NCI-H1417 treated with DMSO at 0.1 percent for 48 hours (cell line): ENCODE measurements at regions not wholly inside any gene's neighbourhood (a gene's known extent, or its start where the extent isn't known, plus 50 kb on each side); places are given as distances from the start of the nearest gene placed in this dataset.

Source experiments
- DNase-seq: peaks from one replicate; lab custom pipeline; 2025; lab: John Stamatoyannopoulos, UW

- DNase-seq = no peak
These were observed 635.4 kb upstream of the ARGLU1 start for GRCh38 chr13:107203146-107203847.

GRCh38 chr13:107202371-107203023 lies 634.6 kb upstream of the ARGLU1 start:
- no peak for DNase-seq

GRCh38 chr13:107200491-107200890 lies 632.6 kb upstream of the ARGLU1 start:
- DNase-seq = no peak

- DNase-seq = peak; percentile 87
These were observed 624.4 kb upstream of the ARGLU1 start for GRCh38 chr13:107192289-107192688.

GRCh38 chr13:107190065-107190464 lies 622.1 kb upstream of the ARGLU1 start:
- DNase-seq = no peak

GRCh38 chr13:107185889-107186288 lies 618.0 kb upstream of the ARGLU1 start:
- DNase-seq = no peak

GRCh38 chr13:107170270-107170931 lies 602.5 kb upstream of the ARGLU1 start:
- no peak for DNase-seq

- no peak for DNase-seq
These were observed 589.3 kb upstream of the ARGLU1 start for GRCh38 chr13:107157271-107157670.

- no peak for DNase-seq
These were observed 576.5 kb upstream of the ARGLU1 start for GRCh38 chr13:107144432-107144831.

GRCh38 chr13:107141767-107142166 lies 573.8 kb upstream of the ARGLU1 start:
- DNase-seq = no peak

- DNase-seq = no peak
These were observed 571.1 kb upstream of the ARGLU1 start for GRCh38 chr13:107139006-107139405.

- DNase-seq = no peak
These were observed 570.5 kb upstream of the ARGLU1 start for GRCh38 chr13:107138486-107138885.

- DNase-seq = no peak
These were observed 566.0 kb upstream of the ARGLU1 start for GRCh38 chr13:107133950-107134349.

GRCh38 chr13:107130566-107130965 lies 562.6 kb upstream of the ARGLU1 start:
- no peak for DNase-seq

- DNase-seq = peak; percentile 18
These were observed 556.8 kb upstream of the ARGLU1 start for GRCh38 chr13:107124730-107125129.

- DNase-seq = peak; percentile 18
These were observed 556.3 kb upstream of the ARGLU1 start for GRCh38 chr13:107124129-107124718.

- DNase-seq = no peak
These were observed 553.9 kb upstream of the ARGLU1 start for GRCh38 chr13:107121793-107122192.

GRCh38 chr13:107119989-107120881 lies 552.3 kb upstream of the ARGLU1 start:
- no peak for DNase-seq

GRCh38 chr13:107118506-107118905 lies 550.6 kb upstream of the ARGLU1 start:
- DNase-seq = no peak

GRCh38 chr13:107117327-107118012 lies 549.5 kb upstream of the ARGLU1 start:
- DNase-seq = no peak

- DNase-seq = no peak
These were observed 545.5 kb upstream of the ARGLU1 start for GRCh38 chr13:107113387-107113786.
